HG03378 (cell line): ENCODE measurements at regions not wholly inside any gene's neighbourhood (a gene's known extent, or its start where the extent isn't known, plus 50 kb on each side); places are given as distances from the start of the nearest gene placed in this dataset.
A peak's percentile ranks its signal among the peaks of the same experiment; 100 is the strongest.
"Not testable (repeated sequence)": the region's sequence is repeated elsewhere in the genome, so short reads cannot be mapped to it uniquely, and the experiment has no call there.

Source experiments
- ATAC-seq: cut with Tn5 transposase; IDR thresholded peaks from one replicate; pipeline ENCODE4 v1.9.1; 2021; ENCODE audit warnings: mild to moderate bottlenecking, moderate library complexity; ENCODE audit not compliant: unreplicated experiment

GRCh38 chr1:70553567-70553956 is 142.5 kb downstream of the CTH start:
- no peak for ATAC-seq

GRCh38 chr1:70554341-70554740 is 143.3 kb downstream of the CTH start:
- ATAC-seq: no peak

DNA sequence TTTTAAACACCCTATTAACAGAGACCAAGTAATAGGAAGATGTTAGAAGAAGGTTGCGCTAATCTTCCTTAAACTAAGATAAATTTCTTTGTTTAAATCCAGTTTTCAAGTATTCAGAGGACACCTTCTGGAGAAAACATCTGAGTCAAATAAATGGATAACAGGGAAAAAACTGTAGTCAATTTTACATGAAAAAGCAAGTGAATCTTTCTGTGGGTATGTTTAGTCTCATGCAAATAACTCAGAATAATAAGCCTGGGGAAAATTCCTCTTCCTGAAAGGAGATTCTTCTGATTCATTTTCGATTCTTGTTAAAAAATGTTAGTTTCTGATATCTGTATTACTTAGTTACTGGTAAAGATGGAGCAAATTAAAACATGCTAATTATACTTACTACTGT is 145.5 kb downstream of the CTH start:
- ATAC-seq: no peak

GRCh38 chr1:70567167-70567566 is 156.1 kb downstream of the CTH start:
- no peak for ATAC-seq

GRCh38 chr1:70571191-70571590 is 160.1 kb downstream of the CTH start:
- no peak for ATAC-seq

- ATAC-seq: no peak
These were observed 162.3 kb downstream of the CTH start for GRCh38 chr1:70573317-70573843.

DNA sequence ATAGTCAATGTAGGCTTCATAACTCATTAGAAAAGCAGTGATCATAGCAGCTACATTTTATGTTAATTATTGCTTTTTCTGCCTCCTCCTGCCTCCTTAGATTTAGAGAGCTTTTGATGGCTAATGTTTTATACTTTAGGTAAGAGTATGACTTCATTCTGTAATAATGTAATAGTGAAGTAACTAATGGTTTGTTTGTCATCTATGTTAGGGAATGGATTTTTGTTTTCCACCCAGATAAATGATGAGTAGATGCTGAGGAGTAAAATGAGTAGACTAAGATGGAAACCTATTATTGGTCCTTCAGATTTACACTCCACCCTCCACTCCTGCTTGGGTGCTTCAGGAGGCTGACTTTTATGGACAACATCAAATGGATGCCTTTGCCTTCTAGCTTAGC is 170.6 kb downstream of the CTH start:
- ATAC-seq: no peak

DNA sequence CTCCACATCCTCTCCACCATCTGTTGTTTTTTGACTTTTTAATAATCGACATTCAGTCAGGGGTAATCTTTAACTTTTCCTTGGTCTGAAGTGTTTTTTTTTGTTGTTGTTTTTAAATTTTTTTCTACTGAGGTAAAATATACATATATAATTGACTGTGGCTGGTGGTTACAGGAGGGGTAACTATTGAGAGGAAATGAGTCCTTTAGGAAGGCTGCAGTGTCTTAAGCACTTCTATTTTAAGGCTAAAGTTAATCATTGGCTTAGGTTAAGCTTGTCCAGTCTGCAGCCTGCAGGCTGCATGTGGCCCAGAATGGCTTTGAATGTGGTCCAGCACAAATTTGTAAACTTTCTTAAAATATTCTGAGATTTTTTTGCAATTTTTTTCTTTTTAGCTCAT is 172.5 kb downstream of the CTH start:
- ATAC-seq: peak; percentile 98

DNA sequence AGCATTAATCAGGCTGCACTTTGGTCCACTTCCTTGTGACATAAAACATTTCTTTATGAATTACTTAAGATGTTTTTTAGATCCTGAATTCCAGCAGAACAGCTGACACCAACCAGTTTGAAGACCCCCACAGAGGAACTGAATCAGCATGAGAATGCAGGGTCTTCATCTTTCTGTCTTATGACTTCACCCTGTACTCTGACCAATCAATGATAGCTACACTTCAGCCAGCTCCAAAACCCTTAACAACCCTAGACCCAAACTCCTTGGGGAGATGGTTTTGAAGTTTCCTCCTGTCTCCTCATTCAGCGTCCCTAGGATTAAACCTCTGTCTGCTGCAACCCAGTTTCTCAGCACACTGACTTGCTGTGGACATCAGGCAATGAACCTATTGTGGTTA is 175.0 kb downstream of the CTH start:
- ATAC-seq: no peak

DNA sequence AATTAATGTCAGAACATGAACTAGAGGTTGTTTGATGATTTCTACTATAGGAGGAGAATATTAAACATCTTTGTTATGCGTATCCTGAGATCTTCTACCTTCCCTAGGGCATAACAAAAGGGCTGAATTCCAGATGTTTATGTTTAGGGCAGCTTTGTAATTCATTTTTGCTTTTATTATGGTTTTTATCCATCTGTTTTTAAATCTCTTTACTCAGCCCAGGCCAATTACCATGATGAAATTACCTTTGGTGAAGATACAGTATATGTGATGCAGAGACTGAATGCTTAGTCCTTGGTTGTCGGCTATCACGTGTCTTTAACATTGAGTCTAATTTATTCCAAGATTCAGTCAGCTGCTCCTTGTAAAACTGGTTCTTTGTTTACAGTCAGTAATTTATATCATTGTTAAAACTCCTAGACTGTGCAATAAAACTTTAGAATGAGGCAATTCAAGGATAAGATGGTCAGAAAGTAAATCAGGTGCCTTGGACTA is 176.9 kb downstream of the CTH start:
- ATAC-seq: no peak

DNA sequence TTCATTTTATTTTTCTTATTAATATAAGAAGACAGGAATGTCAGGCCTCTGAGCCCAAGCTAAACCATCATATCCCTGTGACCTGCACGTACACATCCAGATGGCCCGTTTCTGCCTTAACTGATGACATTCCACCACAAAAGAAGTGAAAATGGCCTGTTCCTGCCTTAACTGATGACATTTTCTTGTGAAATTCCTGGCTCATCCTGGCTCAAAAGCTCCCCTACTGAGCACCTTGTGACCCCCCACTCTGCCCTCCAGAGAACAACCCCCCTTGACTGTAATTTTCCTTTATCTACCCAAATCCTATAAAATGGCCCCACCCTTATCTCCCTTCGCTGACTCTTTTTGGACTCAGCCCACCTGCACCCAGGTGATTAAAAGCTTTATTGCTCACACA is 182.5 kb downstream of the CTH start:
- not testable (repeated sequence) for ATAC-seq

DNA sequence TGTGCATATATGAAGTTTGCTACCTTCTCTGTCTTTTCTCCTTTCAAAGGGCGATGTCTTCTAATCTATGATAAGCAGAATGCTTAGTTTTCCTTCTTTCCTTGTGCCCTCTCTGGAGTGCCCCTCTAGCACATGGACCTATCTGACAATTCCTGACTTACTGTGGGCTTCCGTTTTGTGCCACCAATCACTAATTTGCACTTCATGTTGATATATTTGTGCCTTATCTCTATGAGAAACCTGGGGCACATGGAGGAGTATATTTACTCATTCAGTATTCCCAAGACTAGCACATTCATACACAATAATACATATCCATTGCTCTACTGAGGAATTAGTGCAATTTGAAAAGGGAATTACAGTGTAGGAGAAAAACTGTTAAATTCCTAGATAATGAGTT is 197.7 kb downstream of the CTH start:
- no peak for ATAC-seq

- ATAC-seq: not testable (repeated sequence)
These were observed 199.1 kb downstream of the CTH start for GRCh38 chr1:70610164-70610563.

- ATAC-seq: no peak
These were observed 205.9 kb downstream of the CTH start for GRCh38 chr1:70616946-70617345.

DNA sequence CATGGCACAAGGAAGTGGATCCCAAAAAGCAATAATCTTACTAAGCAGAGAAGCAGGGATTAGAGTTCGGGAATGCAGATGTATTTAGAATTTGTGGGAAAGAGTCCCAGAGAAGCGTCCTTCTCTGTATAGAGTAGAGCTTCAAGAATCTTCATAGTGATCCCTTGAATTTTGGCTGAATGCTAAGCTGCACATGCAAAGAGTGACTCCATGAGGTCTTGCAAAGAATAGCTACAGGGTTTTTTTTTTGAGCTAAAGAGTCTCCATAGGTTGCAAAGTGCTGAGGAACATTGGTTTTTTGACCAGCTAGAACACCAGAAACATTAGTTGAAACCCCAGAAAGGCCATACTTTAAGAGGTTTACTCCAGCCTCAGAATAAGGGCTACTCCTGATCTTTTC is 206.7 kb downstream of the CTH start:
- no peak for ATAC-seq

DNA sequence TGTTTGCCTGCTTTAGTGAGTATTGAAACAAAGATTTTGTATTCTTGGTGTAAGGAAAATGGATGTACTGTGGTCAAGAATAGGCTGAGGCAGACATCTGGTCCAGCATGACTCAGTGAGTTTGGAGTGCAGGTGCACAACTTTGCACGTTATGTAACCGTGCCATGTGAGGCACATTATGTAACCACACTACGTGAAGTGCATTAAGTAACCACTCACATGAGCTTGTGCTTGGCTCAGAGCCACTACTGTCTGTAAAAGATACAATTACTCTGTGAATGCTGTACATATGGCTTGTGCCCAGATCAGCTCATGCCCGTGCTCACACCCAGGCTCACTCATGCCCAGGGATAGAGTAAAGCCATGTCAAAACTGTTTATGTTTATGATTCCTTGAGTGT is 216.8 kb downstream of the CTH start:
- ATAC-seq: no peak

- no peak for ATAC-seq
These were observed 217.9 kb downstream of the CTH start for GRCh38 chr1:70628973-70629372.

- ATAC-seq: no peak
These were observed 221.9 kb downstream of the CTH start for GRCh38 chr1:70633004-70633403.

DNA sequence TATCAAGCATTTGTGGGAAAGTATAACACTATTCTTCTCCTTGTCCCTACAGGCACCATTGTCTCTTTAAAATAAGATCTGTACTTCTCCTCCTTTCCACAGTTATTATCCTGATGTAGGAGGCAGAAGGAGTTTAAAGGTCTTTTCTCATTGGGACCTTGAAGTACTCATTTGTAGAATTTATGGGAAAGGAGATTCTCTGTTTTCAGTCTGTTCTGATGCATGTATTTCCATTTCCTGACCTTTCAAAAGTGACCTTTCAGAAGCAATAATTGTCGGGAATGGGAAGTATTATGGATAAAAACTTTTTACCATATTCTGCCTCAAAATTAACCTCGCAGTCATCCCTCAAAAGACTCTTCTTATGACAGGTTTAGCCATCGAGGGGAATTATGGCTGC is 224.8 kb downstream of the CTH start:
- no peak for ATAC-seq

GRCh38 chr1:70641868-70642267 is 230.8 kb downstream of the CTH start:
- ATAC-seq: no peak

GRCh38 chr1:70656361-70656760 is 245.3 kb downstream of the CTH start:
- ATAC-seq: no peak

DNA sequence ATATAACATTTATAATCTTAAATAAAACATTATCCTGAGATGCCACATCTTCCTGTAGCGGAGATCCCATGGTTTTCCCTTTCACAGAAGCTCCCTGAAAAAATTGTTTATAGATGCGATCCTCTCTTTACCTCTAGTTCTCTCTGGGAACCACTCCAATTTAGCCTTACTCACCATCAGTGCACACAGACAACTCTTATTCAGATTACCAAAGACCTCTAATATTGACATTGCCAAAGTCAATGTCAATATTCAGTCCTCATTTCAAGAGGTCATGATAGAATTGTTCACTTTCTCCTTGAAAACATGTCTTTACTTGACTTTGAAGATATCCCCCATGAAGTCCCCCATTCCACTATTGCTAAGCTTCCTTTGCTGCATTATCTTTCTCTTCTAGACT is 248.8 kb downstream of the CTH start:
- ATAC-seq: no peak

DNA sequence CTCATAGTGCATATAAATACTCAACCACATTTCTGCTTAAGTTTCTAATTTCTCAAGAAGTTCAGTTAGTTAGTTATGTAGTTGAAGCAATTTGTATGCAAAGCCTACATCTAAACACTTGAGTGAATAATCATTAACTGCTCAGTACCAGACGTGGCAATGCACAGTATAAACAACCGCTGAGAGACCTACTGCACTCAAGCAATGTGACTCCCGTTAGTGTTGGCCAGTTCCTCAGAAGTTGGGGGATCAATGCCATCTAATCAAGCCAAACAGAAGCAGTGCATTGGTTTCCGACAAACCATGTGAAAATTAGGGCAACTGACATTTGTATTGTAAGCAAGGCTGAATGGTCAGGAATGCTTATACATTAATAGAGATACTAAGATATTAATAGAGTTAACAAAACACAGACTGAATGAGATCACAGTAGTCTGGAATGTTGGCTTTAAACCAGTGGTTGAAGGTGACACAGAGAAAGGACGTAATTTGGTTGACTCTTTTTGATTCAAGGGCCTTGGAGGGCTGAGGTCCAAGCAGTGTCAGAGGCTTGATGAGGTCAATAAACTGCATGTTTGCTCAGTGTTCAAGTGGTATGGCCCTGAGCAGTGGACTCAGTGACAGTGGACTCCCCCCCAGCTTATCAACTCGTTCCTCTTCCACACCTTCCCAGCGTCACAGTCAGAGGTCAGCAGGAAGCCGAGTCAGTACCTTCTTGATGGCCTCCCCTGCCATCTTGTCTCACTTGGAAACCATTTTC is 255.5 kb downstream of the CTH start:
- ATAC-seq: no peak
